HepG2 (cell line): ENCODE measurements at regions not wholly inside any gene's neighbourhood (a gene's known extent, or its start where the extent isn't known, plus 50 kb on each side); places are given as distances from the start of the nearest gene placed in this dataset.

Source experiments
- ATAC-seq: fragments of 200-7000 bp; cut with Tn5 transposase; 3 replicates; pipeline ENCODE4 v1.9.1; 2020; ENCODE audit warnings: mild to moderate bottlenecking, moderate library complexity
- BruUV-seq: library from RNA; stranded (reverse); fragments of 400-500 nt; replicated peaks from 2 replicates; lab custom pipeline; 2021; lab: Mats Ljungman, UMichigan
- CTCF ChIA-PET: fragments of 300-600 bp; formaldehyde crosslinking; extraction: SDS; loops from one replicate; lab custom pipeline; 2021; ENCODE audit warnings: low total read pairs, inconsistent platforms, low intra/inter-chr PET ratio; lab: Yijun Ruan, JAX
- POLR2A ChIA-PET: fragments of 350-600 bp; sonication (Branson Sonifier 250); formaldehyde crosslinking; loops from one replicate; lab custom pipeline; 2020; ENCODE audit warnings: antibody characterized with exemption, inconsistent platforms; lab: Yijun Ruan, JAX
- DNase-seq: peaks from one replicate; pipeline ENCODE4 v3.0.0-alpha.2; 2015; ENCODE audit warnings: low spot score
- FAIRE-seq: peaks from 3 replicates; lab custom pipeline; 2011; peaks lifted over from hg19 to GRCh38; lab: Jason Lieb, UNC
- H2AFZ ChIP-seq: one replicate; pipeline ENCODE4 v1.6.1; 2011; ENCODE audit warnings: low read length, inconsistent platforms
- H3K27ac ChIP-seq: fragments of 300-600 bp; 3 replicates; pipeline ENCODE4 v1.8.0; 2011; ENCODE audit warnings: mixed run types, mild to moderate bottlenecking, mixed read lengths, low read length, inconsistent platforms; ENCODE audit not compliant: insufficient read depth; ENCODE audit errors: extremely low read length
- H3K27me3 ChIP-seq, 2 experiments: fragments of 200-600 bp in 1 of 2; 2 replicates in 1 of 2; 3 replicates in 1 of 2; pipeline versions ENCODE4 v1.6.0 to v1.8.0; 2011; ENCODE audit warnings: low read length in 2 of 2, mild to moderate bottlenecking in 2 of 2, moderate library complexity in 2 of 2, inconsistent platforms in 1 of 2; ENCODE audit not compliant: insufficient read depth in 2 of 2, control insufficient read depth in 1 of 2
- H3K36me3 ChIP-seq, 2 experiments: fragments of 200-600 bp in 1 of 2; replicated peaks in 1 of 2; 2 replicates in 1 of 2; 3 replicates in 1 of 2; pipeline versions ENCODE4 v1.5.1 to v1.8.0; 2011; ENCODE audit warnings: low read length in 2 of 2, inconsistent platforms in 1 of 2; ENCODE audit not compliant: insufficient read depth in 2 of 2, control insufficient read depth in 1 of 2
- H3K4me1 ChIP-seq: 2 replicates; pipeline ENCODE4 v1.5.1; 2012; ENCODE audit warnings: low read length, inconsistent platforms; ENCODE audit not compliant: insufficient read depth
- H3K4me2 ChIP-seq: 2 replicates; pipeline ENCODE4 v1.6.0; 2011; ENCODE audit warnings: low read depth, low read length, inconsistent platforms
- H3K4me3 ChIP-seq, 3 experiments: fragments of 200-600 bp in 1 of 3; sonication (generic), shearing (Covaris generic) in 1 of 3; replicated peaks in 1 of 3; 2 replicates each; pipeline ENCODE4 v1.5.1; 2011 to 2016; ENCODE audit warnings: low read length in 3 of 3, inconsistent platforms in 2 of 3, low read depth in 2 of 3, mild to moderate bottlenecking in 2 of 3, control low read depth in 1 of 3, mixed read lengths in 1 of 3; ENCODE audit not compliant: insufficient read depth in 1 of 3
- H3K79me2 ChIP-seq: one replicate; pipeline ENCODE4 v1.6.1; 2011; ENCODE audit warnings: low read length, inconsistent platforms; ENCODE audit not compliant: insufficient read depth
- H3K9ac ChIP-seq: 2 replicates; pipeline ENCODE4 v1.6.0; 2011; ENCODE audit warnings: mild to moderate bottlenecking, low read depth, low read length, inconsistent platforms; ENCODE audit not compliant: insufficient read depth
- H3K9me3 ChIP-seq: 2 replicates; pipeline ENCODE4 v1.5.1; 2012; ENCODE audit warnings: mild to moderate bottlenecking, low read length
- H4K20me1 ChIP-seq: 2 replicates; pipeline ENCODE4 v1.6.0; 2011; ENCODE audit warnings: inconsistent platforms, mild to moderate bottlenecking, low read length, moderate library complexity; ENCODE audit not compliant: insufficient read depth
- ATM ChIP-seq: fragments of 450-650 bp; IDR thresholded peaks from 2 replicates; pipeline ENCODE4 v1.7.1; 2017; ENCODE audit warnings: mild to moderate bottlenecking, borderline replicate concordance
- EZH2 ChIP-seq: conservative IDR thresholded peaks from 2 replicates; pipeline ENCODE4 v1.6.1; 2012; ENCODE audit warnings: mild to moderate bottlenecking, low read depth, low read length, moderate library complexity
- GLI4 ChIP-seq: sonication (generic); formaldehyde crosslinking; IDR thresholded peaks from 2 replicates; pipeline ENCODE4 v1.5.1; 2020; ENCODE audit warnings: missing genetic modification reagents, mild to moderate bottlenecking, moderate library complexity, borderline replicate concordance
- PHF8 ChIP-seq: sonication (generic); formaldehyde crosslinking; IDR thresholded peaks from 2 replicates; pipeline ENCODE4 v1.5.0; 2020; ENCODE audit warnings: missing genetic modification reagents
- RFX3 ChIP-seq: IDR thresholded peaks from 2 replicates; pipeline ENCODE4 v1.6.1; 2016; ENCODE audit warnings: missing biosample characterization, missing genetic modification reagents
- STAG1 ChIP-seq: sonication (generic); formaldehyde crosslinking; IDR thresholded peaks from 2 replicates; pipeline ENCODE4 v1.4.0; 2020; ENCODE audit warnings: missing genetic modification reagents
- TAF15 ChIP-seq: fragments of 200-400 bp; formaldehyde crosslinking; IDR thresholded peaks from one replicate; pipeline ENCODE4 v1.6.1; 2018; ENCODE audit warnings: mild to moderate bottlenecking, low read depth, low read length; ENCODE audit not compliant: poor library complexity, severe bottlenecking
- ZNF124 ChIP-seq: sonication (generic); formaldehyde crosslinking; IDR thresholded peaks from 2 replicates; pipeline ENCODE4 v1.4.0; 2020; ENCODE audit warnings: missing genetic modification reagents
- ZNF326 ChIP-seq: sonication (generic); formaldehyde crosslinking; IDR thresholded peaks from 2 replicates; pipeline ENCODE4 v1.4.0; 2020; ENCODE audit warnings: missing genetic modification reagents, borderline replicate concordance
- WGBS: methylation state at CpG from one replicate; pipeline ENCODE4 v1.1.6; 2017; ENCODE audit warnings: low lambda C conversion rate; 5-methylcytosine and 5-hydroxymethylcytosine counted together
- in situ Hi-C: cut with HindIII; loops from 2 replicates; pipeline ENCODE4 v1.10.0; 2017; ENCODE audit warnings: low pct_unique_long_range_greater_than_20kb; ENCODE audit not compliant: extremely low pct_ligation_motif_present
- intact Hi-C: fragments of 100-400 bp; cut with micrococcal nuclease; formaldehyde crosslinking; loops from one replicate; pipeline ENCODE4 v1.10.0; 2022; ENCODE audit not compliant: unreplicated experiment

GRCh38 chr3:34386309-34386708 lies 587.9 kb downstream of the PDCD6IP start (continued):
- TF ChIP-seq ATM: no peak
- no peak for TF ChIP-seq PHF8
- no peak for TF ChIP-seq ZNF326

- TF ChIP-seq STAG1 (peak; percentile 17; the same call in 1 of the 2 replicates), ZNF124 (no peak)
- CTCF ChIA-PET: no interaction called here
Observed at GRCh38 chr3:34387826-34388564, 589.6 kb downstream of the PDCD6IP start.

GRCh38 chr3:34388830-34389229 lies 590.4 kb downstream of the PDCD6IP start:
- Histone ChIP-seq H3K79me2 (no peaks in the 10 kb centered on the region), H3K27ac (no peak overlapping the region), H3K4me3 (no peak overlapping the region), H3K9ac (no peak overlapping the region), H3K9me3 (no peaks in the 10 kb centered on the region), H4K20me1 (no peaks in the 10 kb centered on the region), H3K4me2 (no peak overlapping the region), H3K36me3 (no peaks in the 10 kb centered on the region), H3K4me1 (no peaks in the 10 kb centered on the region), H3K27me3 (no peaks in the 10 kb centered on the region), H2AFZ (no peak overlapping the region)
- ChIA-PET POLR2A (no interaction called here), CTCF (no interaction called here)
- FAIRE-seq: no peak
- WGBS: 0% methylated on average over 2 of the region's 2 CpGs
- DNase-seq: no peak
- no peak for ATAC-seq
- BruUV-seq: no TSS peak
- TF ChIP-seq TAF15 (no peak), RFX3 (CRISPR knock-in tag) (no peak), EZH2 (no peak), GLI4 (CRISPR knock-in tag) (no peak)
- intact Hi-C loops: no loop called here
- in situ Hi-C loops: no loop called here

More at GRCh38 chr3:34387826-34388564, 589.6 kb downstream of the PDCD6IP start:
- POLR2A ChIA-PET: no interaction called here
- no peak for FAIRE-seq
- no peak overlapping the region for H2AFZ ChIP-seq
- H4K20me1 ChIP-seq: no peaks in the 10 kb centered on the region
- H3K27ac ChIP-seq: no peak overlapping the region
- no peaks in the 10 kb centered on the region for H3K27me3 ChIP-seq
- H3K4me3 ChIP-seq: no peak overlapping the region
- no peak overlapping the region for H3K4me2 ChIP-seq
- intact Hi-C loops: no loop called here
- H3K79me2 ChIP-seq: no peaks in the 10 kb centered on the region
- no TSS peak for BruUV-seq
- no peak for DNase-seq
- in situ Hi-C loops: no loop called here
- no peak overlapping the region for H3K9ac ChIP-seq
- H3K4me1 ChIP-seq: no peaks in the 10 kb centered on the region
- H3K9me3 ChIP-seq: no peaks in the 10 kb centered on the region
- H3K36me3 ChIP-seq: no peaks in the 10 kb centered on the region
- 47% methylated on average over 7 of the region's 7 CpGs for WGBS
- peak; percentile 45; the same call in 1 of the 3 replicates for ATAC-seq
